Hematopoietic multipotent progenitor cell treated with erythropoietin and hydrocortisone succinate and interleukin-3 and kit ligand, for 8 days (in vitro differentiated cells): ENCODE measurements at regions not wholly inside any gene's neighbourhood (a gene's known extent, or its start where the extent isn't known, plus 50 kb on each side); places are given as distances from the start of the nearest gene placed in this dataset.

Source experiments
- DNase-seq: peaks from one replicate; pipeline ENCODE4 v3.0.0-alpha.2; 2015

DNA sequence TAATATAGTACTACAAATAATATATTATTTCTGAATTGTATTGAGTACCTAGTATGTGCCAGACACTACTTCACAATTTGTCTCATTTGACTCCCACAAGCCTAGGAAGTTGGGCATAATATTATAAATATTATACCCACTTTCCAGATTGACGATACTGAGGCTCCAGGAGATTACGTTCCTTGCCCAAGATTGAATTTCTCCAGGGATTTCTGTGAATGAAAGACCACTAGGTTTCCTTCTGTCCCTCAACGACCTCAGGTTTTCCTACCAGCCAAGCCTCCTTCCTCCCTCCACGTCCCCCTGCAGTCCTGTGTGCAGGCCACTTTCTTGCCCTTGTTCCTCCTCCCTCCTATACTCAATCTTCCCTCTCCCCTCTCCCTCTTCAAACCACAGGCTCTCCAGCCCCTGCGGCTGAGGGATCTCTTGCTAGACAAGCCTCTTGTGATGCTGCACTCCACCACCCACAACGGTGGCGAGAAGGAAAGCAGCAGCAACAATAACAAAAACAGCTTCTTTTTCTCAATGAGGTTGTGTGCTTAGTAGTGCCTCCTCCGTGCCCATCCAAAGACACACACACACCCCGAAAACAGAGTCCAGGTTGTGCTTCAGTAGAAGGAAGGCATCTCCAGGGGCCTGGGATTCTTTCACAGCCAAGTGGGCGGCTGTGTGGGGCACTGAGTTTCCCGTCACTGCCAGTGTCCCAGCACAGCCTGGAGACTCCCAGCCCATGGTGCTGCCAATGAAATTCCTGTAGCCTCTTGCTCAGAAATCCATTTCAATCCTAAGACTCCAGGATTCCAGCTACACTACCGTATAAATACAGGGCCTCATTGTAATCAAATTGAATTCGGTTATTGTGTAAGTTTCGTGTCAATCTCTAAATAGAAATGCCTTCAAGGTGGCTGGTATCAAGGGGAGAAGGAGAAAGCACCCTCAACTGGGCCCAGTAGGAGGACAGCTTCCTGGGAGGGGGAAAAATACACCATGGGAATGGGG is 94.4 kb downstream of the NCR2 start:
- no peak for DNase-seq

GRCh38 chr6:41430875-41431274 is 95.5 kb downstream of the NCR2 start:
- no peak for DNase-seq

DNA sequence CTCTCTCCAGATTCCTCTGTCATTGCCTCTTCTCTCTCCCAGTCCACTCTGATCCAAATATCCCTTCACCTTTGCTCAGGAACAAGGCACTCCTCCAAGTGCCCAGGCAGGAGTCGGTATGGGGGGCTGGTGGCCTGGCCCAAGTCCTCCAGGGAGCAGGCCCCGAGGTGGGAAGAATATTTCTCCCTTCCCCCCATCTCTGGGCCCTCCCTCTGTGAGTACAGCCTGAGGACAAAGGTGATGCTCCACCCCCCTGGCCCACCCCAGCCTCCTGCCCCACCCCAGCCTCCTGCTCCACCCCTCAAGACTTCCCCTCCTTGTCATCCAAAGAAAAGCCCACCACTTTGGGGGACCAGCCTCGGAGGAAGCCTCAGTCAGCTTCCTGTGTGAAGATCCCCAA is 96.9 kb downstream of the NCR2 start:
- DNase-seq = no peak

DNA sequence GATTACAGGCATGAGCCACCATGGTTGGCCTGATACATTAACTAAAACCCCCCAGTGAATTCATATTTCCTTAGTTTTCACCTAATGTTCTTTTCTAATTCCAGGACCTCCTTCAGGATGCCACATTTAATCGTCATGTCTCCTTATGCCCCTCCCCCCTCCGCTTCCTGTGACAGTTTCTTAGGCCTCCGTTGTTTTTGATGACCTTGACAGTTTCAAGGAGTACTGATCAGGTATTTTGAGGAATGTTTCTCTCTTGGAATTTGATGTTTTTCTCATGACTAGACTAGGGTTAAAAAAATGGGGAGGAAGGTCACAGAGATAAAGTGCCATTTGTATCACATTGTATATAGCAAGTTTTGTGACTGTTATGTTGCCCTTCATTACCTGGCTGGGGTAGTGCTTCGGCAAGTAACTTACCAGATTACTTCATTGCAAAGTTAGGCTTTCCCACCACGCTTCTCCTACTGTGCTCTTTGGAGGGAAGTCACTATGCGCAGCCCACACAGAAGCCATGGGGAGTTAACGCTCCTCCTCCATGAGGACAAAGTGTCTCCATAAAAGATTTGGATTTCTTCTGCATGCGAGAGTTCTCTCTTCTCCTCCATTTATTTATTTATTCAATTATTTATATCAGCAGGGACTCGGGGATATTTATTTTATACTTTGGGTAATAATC is 99.5 kb downstream of the NCR2 start:
- no peak for DNase-seq

GRCh38 chr6:41437604-41438003 is 102.2 kb downstream of the NCR2 start:
- no peak for DNase-seq

- no peak for DNase-seq
These were observed 103.3 kb downstream of the NCR2 start for GRCh38 chr6:41438746-41439145.

GRCh38 chr6:41439524-41440418 is 104.4 kb downstream of the NCR2 start:
- DNase-seq = no peak

DNA sequence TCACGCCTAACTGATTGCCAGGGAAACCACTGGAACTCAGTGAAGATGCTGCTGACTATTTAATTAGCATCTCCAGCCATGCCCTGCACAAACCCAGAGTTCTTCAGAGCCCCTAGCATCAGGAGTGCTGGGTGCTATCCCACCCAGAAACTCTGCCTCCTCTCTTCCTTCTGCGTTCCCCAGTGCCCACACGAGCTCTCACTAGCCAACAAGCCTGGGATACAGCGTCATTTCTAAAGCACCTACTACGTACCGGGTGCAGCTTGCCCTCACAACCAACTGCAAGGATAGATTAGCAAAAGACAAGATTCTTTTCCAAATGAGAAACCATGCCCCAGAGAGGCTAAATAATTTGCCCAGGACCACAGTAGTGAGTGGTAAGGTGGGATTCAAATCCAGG is 105.2 kb upstream of the FOXP4 start:
- no peak for DNase-seq

GRCh38 chr6:41441598-41442351 is 104.4 kb upstream of the FOXP4 start:
- DNase-seq = no peak

DNA sequence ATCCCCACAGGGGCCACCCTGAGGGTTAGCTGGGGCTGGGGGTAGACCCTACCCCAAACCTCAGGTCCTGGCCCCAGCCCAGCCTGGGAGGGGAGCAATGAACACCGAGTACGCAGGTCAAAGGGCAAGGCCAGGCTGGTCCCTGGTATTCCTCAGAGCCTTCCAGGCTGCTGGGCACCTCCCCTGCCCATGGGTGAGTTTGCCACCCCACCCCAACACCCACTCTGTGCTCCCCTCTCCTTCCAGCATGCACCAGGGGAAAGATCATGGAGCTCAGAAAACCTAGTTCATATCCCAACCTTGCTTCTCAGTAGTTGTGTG is 103.9 kb upstream of the FOXP4 start:
- DNase-seq = no peak

DNA sequence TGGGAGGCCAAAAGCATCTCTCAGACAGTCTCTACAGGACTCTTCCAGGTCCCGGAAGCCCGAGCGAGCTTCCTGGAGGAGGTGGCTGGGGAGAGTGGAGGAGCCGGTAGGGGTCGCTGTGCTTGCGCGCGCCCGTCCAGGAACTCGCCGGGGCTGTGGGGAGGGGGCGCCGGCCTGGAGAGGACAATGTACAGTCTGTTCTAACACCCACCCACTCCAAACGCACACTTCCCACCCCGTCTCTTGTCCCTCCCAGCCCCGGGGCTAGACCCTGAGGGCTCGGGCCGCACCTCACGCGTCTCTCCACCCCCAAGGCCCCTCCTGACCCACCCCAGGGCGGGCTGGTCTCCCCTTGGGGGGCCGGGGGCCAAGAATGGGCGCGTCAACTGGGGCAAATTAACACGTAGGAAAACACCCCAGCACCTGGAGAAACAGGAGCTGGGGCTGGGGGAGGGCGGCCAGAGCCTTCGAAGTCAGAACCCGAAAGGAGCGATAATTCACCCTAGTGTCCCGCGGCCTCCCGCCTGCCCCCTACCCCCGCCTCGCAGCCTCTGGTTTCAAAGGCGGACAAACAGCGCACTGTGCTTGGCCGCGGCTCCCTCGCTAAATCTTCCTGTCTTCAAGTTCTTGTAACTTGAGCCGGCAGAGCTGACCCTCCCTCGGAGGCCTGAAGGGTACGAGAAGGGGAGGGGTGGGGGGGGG is 103.2 kb upstream of the FOXP4 start:
- DNase-seq = no peak

GRCh38 chr6:41443616-41444525 is 102.3 kb upstream of the FOXP4 start:
- no peak for DNase-seq

- DNase-seq = no peak
These were observed 100.9 kb upstream of the FOXP4 start for GRCh38 chr6:41445261-41445660.

DNA sequence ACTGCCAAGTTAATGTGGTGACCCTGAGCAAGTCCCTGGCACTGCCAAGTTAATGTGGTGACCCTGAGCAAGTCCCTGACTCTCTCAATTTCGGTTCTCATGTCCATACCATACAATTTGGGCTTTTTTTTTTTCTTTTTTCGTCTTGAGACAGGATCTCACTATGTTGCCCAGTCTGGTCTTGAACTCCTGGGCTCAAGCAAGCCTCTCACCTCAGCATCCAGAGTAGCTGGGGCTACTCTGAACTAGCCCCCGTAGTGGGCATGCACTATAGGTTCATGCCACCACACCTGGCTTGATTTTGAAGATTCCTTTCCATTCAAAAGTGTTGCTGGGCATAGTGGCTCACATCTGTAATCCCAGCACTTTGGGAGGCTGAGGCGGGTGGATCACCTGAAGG is 100.0 kb upstream of the FOXP4 start:
- DNase-seq = no peak

DNA sequence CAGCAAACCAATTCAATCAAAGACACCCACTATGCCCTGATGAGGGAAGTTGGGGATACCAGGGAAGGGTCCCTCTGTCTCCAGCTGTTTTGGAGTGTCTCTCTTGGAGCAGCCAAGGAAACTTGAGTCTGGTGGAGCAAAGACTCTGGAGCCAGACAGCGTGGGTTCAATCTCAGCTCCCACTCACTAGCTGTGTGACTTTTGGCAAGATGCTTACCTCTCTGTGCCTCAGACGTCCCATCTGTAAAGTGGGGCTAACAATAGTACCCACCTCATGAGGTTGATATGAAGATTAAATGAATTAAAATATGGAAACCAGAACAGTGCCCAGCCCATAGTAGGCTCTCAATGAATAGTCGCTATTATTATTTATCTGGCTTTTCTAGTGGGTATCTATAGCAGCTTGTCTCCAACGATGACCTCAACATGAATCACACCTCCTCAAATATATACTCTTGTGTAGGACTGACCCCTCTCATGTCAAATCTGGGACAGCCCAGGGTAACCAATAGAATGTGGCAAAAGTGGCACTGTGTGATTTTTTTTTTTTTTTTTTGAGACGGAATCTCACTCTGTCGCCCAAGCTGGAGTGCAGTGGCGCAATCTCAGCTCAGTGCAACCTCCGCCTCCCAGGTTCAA is 99.2 kb upstream of the FOXP4 start:
- no peak for DNase-seq

DNA sequence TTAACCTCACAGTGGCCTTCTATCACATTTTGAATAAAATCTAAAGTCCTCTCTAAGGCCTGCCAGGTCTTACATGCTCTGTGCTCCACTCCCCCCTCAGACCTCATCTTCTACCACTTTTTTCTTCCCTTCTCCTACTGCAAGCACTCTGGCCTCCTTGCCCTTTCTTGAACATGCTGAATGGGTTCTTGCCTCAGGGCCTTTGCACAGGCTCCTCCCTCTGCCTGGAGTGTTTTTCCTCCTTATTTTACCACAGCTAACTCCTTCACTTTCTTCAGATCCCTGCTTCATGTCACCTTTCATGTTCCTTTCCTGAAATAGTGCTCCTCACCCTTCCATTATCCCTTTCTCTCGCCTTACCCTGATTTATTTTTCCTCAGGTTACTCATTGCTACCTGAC is 97.9 kb upstream of the FOXP4 start:
- DNase-seq = no peak

DNA sequence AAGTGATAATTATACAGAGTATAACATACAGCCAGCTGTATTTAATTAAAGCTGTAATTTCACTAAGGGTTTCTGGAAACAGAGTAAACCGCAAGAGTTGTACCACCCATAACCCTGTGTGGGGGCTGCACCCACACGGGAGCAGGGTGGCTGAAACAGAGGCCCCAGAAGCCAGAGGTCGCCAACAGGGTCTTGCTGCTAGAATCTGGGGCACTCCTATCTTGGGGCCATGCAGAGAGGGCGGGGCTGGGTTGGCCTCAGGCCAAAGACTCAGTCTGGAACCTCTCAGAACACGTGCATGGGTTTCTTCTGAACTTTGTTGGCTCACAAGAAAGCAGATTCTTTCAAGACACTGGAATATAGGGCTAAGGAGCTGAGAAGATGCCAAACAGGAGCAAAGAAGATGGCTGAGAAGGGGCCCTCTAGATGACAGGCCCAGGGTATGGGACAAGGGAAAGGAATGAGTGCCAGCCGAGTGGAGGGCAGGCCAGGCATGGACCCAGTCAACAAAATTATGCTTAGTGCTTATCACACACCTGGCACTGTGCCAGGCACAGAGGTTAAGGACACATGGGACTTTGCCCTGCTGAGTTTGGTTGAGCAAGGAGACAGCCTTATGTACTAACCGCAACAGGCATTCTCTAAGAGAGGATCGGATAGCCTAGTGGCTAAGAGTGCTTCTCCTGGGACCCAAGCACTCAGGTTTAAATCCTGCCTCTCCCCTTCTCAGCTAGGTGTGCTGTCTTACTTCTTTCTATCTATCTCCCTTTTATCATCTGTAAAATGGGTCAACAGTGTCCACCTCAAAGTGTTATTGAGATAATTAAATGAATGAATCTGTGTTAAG is 96.6 kb upstream of the FOXP4 start:
- peak; percentile 66 for DNase-seq

DNA sequence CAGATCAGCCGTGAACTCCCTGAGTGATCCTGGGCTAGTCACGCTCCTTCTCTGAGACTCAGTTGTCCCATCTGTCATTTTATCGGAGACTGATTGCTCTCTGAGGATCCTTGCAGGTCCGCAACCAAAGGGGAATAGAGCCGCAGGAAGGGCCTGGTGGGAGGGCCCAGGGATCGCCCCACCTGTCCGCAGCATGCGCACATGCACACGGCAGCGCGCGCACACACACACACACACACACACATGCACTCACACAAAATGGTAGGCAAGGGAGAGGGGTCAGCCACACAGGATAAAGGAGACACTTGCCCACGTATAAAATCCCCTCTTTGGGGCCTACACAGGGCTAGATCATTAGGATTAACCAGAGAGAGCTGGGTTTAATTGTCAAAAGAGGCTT is 95.6 kb upstream of the FOXP4 start:
- no peak for DNase-seq

DNA sequence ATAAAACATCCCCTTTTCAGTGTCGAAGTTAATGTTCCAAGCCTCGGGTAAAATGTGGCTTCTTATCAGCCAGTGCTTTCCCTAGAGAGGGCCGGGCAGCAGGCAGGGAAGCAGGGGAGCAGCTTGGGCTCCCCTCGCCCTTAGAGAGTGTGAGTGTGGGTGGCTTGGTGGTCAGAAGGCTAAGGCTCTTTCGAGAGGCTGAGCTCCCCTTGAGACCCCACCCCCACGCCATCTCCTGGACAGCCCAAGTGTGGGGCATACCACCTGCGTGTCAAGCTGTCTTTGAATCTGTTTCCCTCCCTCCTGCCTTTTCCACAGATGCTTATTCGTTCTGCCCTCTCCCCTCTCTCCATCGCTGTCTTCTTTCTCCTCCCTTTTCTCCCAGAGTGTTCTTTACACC is 95.1 kb upstream of the FOXP4 start:
- no peak for DNase-seq
